ENCODE measurements at regions not wholly inside any gene's neighbourhood (a gene's known extent, or its start where the extent isn't known, plus 50 kb on each side); places are given as distances from the start of the nearest gene placed in this dataset.

DNA sequence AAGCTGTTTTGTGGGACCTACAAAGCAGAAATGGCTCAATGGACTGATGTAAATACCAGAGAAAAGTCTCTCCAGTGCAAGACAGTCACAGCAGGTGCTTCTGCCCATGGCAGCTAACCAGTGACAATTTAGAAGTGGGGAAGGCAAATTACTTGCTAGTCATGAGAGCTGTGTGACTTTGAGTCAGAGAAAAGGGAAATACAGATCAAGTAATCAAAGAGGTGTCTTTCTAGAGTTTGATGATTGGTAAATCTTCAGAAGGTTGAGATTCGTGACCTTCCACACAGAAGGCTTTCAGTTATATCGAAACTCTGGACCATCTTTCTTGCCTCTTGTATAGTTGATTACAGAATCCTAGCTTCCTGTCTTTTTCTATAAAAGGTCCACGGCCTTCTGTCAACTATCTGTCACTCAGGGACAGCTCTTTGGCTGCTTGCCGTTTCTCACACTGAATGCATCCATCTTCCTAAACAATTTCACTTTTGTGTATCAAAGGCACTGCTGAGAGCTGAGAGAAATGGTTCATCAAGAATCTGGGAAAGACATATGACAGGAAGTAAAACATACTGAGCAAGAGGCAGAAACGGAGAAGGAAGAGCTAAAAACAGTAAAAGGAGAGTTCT lies 993.9 kb upstream of the ACO1 start:
- intact Hi-C loops (cut with DNase I), result no loop called here
- peaks cover 8 to 21% (median 11%) of the 10 kb centered on the region in 4 donors for H3K4me1 ChIP-seq
- H3K27ac ChIP-seq (replicated peaks in 1 of 4), result no peak overlapping the region
- WGBS, result 30% methylated on average over 5 of the region's 5 CpGs
- DNase-seq (ENCODE audit: extremely low spot score), result no peak
- H3K27me3 ChIP-seq, result no peaks in the 10 kb centered on the region
- no peaks in the 10 kb centered on the region for H3K36me3 ChIP-seq
- H3K9me3 ChIP-seq, result no peaks in the 10 kb centered on the region
- H3K4me3 ChIP-seq, result no peak overlapping the region
- TF ChIP-seq, protein P1, sequence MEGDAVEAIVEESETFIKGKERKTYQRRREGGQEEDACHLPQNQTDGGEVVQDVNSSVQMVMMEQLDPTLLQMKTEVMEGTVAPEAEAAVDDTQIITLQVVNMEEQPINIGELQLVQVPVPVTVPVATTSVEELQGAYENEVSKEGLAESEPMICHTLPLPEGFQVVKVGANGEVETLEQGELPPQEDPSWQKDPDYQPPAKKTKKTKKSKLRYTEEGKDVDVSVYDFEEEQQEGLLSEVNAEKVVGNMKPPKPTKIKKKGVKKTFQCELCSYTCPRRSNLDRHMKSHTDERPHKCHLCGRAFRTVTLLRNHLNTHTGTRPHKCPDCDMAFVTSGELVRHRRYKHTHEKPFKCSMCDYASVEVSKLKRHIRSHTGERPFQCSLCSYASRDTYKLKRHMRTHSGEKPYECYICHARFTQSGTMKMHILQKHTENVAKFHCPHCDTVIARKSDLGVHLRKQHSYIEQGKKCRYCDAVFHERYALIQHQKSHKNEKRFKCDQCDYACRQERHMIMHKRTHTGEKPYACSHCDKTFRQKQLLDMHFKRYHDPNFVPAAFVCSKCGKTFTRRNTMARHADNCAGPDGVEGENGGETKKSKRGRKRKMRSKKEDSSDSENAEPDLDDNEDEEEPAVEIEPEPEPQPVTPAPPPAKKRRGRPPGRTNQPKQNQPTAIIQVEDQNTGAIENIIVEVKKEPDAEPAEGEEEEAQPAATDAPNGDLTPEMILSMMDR (IDR thresholded peaks at IDR 0.05), result no peak
- TF ChIP-seq EP300 (IDR thresholded peaks at IDR 0.05), result no peak
- TF ChIP-seq POLR2AphosphoS5 (IDR thresholded peaks at IDR 0.05), result no peak
- TF ChIP-seq POLR2A (IDR thresholded peaks at IDR 0.05; ENCODE audit: low read depth), result no peak

DNA sequence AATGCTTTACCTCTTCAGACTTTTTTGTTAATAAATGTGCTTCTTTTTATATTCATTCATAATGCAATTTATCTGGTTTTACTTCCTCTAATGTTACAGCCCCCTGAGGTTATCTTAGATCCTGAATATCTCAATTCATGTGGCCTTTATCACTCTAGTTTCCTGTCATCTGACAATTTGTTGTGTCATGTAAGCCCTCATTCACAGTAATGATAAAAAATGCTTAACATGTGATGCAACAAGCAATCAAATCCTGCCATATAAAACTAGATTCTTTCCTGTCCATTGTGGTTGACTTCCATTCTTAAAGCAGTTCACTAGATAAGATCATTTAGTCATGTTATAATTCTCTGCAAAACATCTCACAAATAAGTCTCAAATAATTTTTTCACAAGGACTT lies 991.2 kb upstream of the ACO1 start:
- no peaks in the 10 kb centered on the region for H3K36me3 ChIP-seq
- no peak overlapping the region for H3K4me3 ChIP-seq
- DNase-seq (ENCODE audit: extremely low spot score), result no peak
- no peak for TF ChIP-seq EP300 (IDR thresholded peaks at IDR 0.05)
- TF ChIP-seq POLR2A (IDR thresholded peaks at IDR 0.05; ENCODE audit: low read depth), result no peak
- TF ChIP-seq POLR2AphosphoS5 (IDR thresholded peaks at IDR 0.05), result no peak
- TF ChIP-seq, protein P1 (IDR thresholded peaks at IDR 0.05), result no peak
- intact Hi-C loops (cut with DNase I), result no loop called here
- no peaks in the 10 kb centered on the region for H3K9me3 ChIP-seq
- peaks cover 8 to 21% (median 11%) of the 10 kb centered on the region in 4 donors for H3K4me1 ChIP-seq
- no peak overlapping the region for H3K27ac ChIP-seq (replicated peaks in 1 of 4)
- H3K27me3 ChIP-seq, result no peaks in the 10 kb centered on the region

DNA sequence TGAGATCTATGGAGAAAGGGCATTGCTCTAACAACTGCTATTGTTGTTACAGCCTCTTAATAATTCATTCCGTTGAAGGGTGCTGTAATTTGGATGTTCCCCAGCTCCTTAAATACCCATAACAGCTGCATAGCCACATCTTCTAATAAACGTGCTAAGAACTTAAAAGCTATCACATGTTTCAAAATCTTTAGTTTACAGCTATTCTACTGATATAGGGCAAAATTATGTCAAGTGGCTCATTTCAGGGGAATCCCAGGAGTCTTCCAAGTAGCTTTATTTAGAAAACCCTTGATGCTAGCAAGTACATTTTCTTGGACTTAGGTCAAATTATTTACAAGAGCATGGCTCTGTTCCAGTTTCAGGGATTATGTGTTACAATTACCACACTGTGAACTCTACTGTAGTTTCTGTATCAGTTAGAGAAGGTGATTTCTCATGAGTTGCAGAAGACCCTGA lies 990.4 kb upstream of the ACO1 start:
- TF ChIP-seq EP300 (IDR thresholded peaks at IDR 0.05) (no peak), POLR2AphosphoS5 (IDR thresholded peaks at IDR 0.05) (no peak), POLR2A (IDR thresholded peaks at IDR 0.05; ENCODE audit: low read depth) (no peak)
- TF ChIP-seq, protein P1 (IDR thresholded peaks at IDR 0.05), result no peak
- Histone ChIP-seq H3K36me3 (no peaks in the 10 kb centered on the region), H3K27me3 (no peaks in the 10 kb centered on the region), H3K27ac (replicated peaks in 1 of 4) (no peak overlapping the region), H3K4me1 (peaks cover 8 to 21% (median 11%) of the 10 kb centered on the region in 4 donors), H3K4me3 (no peak overlapping the region), H3K9me3 (no peaks in the 10 kb centered on the region)
- DNase-seq (ENCODE audit: extremely low spot score), result no peak
- intact Hi-C loops (cut with DNase I), result no loop called here
- WGBS, result 15% methylated on average over 2 of the region's 2 CpGs

DNA sequence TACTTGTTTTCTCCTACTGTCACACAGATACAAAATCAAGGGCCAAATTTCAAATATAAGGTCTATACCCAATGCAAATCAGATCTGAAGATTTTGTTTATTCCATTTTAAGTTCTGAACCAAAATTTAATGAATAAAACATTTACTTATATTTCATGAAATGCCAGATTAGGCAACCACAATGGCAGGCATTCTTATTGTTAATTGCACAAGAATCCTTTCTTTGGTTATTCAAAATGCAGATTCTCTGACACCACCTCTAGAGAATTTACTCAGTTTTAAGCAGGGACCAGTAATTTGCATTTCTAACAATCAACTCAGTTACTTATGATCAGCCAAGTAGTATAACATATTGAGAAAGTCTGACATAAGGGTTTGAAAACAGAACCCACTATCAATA lies 972.4 kb upstream of the ACO1 start:
- Histone ChIP-seq H3K9me3 (no peaks in the 10 kb centered on the region), H3K27ac (replicated peaks in 1 of 4) (no peak overlapping the region), H3K4me3 (no peak overlapping the region), H3K27me3 (no peaks in the 10 kb centered on the region), H3K4me1 (no peaks in the 10 kb centered on the region), H3K36me3 (no peaks in the 10 kb centered on the region)
- no peak for TF ChIP-seq POLR2A (IDR thresholded peaks at IDR 0.05; ENCODE audit: low read depth)
- no peak for TF ChIP-seq POLR2AphosphoS5 (IDR thresholded peaks at IDR 0.05)
- TF ChIP-seq EP300 (IDR thresholded peaks at IDR 0.05), result no peak
- TF ChIP-seq, protein P1 (IDR thresholded peaks at IDR 0.05), result no peak
- intact Hi-C loops (cut with DNase I), result no loop called here
- no peak for DNase-seq (ENCODE audit: extremely low spot score)

DNA sequence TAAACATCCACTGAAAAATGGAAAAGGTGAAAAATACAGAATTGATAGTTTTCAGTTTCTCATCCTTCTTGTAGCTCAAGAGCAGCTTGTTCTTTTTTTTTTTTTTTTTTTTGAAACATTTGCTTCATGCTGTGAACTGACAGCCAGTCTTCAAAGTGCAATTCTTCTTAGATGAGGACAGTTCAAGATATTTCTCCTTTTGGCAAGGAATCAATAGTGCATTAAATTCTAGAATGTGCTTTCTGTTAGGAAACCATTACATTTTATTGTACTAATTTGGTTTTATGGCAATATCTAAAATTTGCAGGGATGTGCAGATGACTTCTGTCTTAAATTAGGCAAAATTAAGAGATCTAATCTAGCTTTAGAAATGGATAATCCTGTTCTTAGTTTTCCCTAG lies 969.3 kb upstream of the ACO1 start:
- Histone ChIP-seq H3K9me3 (peaks cover 0 to 9% (median 2%) of the 10 kb centered on the region in 4 donors), H3K36me3 (no peaks in the 10 kb centered on the region), H3K27ac (replicated peaks in 1 of 4) (no peak overlapping the region), H3K27me3 (no peaks in the 10 kb centered on the region), H3K4me3 (no peak overlapping the region), H3K4me1 (no peaks in the 10 kb centered on the region)
- intact Hi-C loops (cut with DNase I), result no loop called here
- no peak for DNase-seq (ENCODE audit: extremely low spot score)
- TF ChIP-seq, protein P1 (IDR thresholded peaks at IDR 0.05), result no peak
- TF ChIP-seq POLR2AphosphoS5 (IDR thresholded peaks at IDR 0.05) (no peak), EP300 (IDR thresholded peaks at IDR 0.05) (no peak), POLR2A (IDR thresholded peaks at IDR 0.05; ENCODE audit: low read depth) (no peak)

Data from esophagus muscularis mucosa (tissue), 4 donors.